ENCODE measurements at regions not wholly inside any gene's neighbourhood (a gene's known extent, or its start where the extent isn't known, plus 50 kb on each side); places are given as distances from the start of the nearest gene placed in this dataset.
A peak's percentile ranks its signal among the peaks of the same experiment; 100 is the strongest.

GRCh38 chr12:38538319-38538718 lies 221.7 kb downstream of the ALG10B start:
- TF ChIP-seq CTCF (conservative IDR thresholded peaks at IDR 0.05) (no peak), EZH2 (IDR thresholded peaks at IDR 0.05; ENCODE audit: low read depth) (no peak)
- H3K27ac ChIP-seq = no peak overlapping the region

GRCh38 chr12:38540156-38540555 lies 223.6 kb downstream of the ALG10B start:
- no peaks in the 10 kb centered on the region for H3K79me2 ChIP-seq (ENCODE audit: low read depth)
- no peaks in the 10 kb centered on the region for H3K9me3 ChIP-seq (ENCODE audit: insufficient read depth, low read depth)
- peaks cover 17% of the 10 kb centered on the region for H3F3A ChIP-seq (ENCODE audit: insufficient read depth, low read depth)
- POLR2A ChIA-PET (ENCODE audit: unreplicated experiment) = no interaction called here
- no peak overlapping the region for H3K27ac ChIP-seq
- H3K36me3 ChIP-seq (ENCODE audit: low read depth) = no peaks in the 10 kb centered on the region
- no peaks in the 10 kb centered on the region for H3K9me2 ChIP-seq (ENCODE audit: insufficient read depth)
- no peak overlapping the region for H3K4me3 ChIP-seq
- H3K4me1 ChIP-seq (replicated peaks; ENCODE audit: insufficient read depth) = peaks cover 23% of the 10 kb centered on the region
- CTCF ChIA-PET = no interaction called here
- H4K20me1 ChIP-seq (ENCODE audit: insufficient read depth) = no peaks in the 10 kb centered on the region
- DNase-seq = no peak
- TF ChIP-seq CTCF (conservative IDR thresholded peaks at IDR 0.05) = no peak
- BruUV-seq (replicated peaks) = no TSS peak
- intact Hi-C loops (cut with micrococcal nuclease; ENCODE audit: unreplicated experiment) = loop anchor here (10.0 kb wide), 2 partner anchors 155 to 365 kb away; partner anchors contain the start of gene CPNE8
- H3K4me2 ChIP-seq = no peak overlapping the region
- H3K27me3 ChIP-seq (ENCODE audit: insufficient read depth, low read depth) = no peaks in the 10 kb centered on the region
- no peak overlapping the region for H2AFZ ChIP-seq

More at GRCh38 chr12:38538319-38538718, 221.7 kb downstream of the ALG10B start:
- no peak overlapping the region for H3K4me3 ChIP-seq
- no TSS peak for BruUV-seq (replicated peaks)
- no peaks in the 10 kb centered on the region for H4K20me1 ChIP-seq (ENCODE audit: insufficient read depth)
- no peak for DNase-seq
- intact Hi-C loops (cut with micrococcal nuclease; ENCODE audit: unreplicated experiment) = no loop called here
- H3K4me1 ChIP-seq (replicated peaks; ENCODE audit: insufficient read depth) = peaks cover 14% of the 10 kb centered on the region
- no peaks in the 10 kb centered on the region for H3K9me3 ChIP-seq (ENCODE audit: insufficient read depth, low read depth)
- H2AFZ ChIP-seq = no peak overlapping the region
- H3K9me2 ChIP-seq (ENCODE audit: insufficient read depth) = no peaks in the 10 kb centered on the region
- H3K36me3 ChIP-seq (ENCODE audit: low read depth) = no peaks in the 10 kb centered on the region
- H3K79me2 ChIP-seq (ENCODE audit: low read depth) = no peaks in the 10 kb centered on the region
- peaks cover 13% of the 10 kb centered on the region for H3F3A ChIP-seq (ENCODE audit: insufficient read depth, low read depth)
- H3K4me2 ChIP-seq = no peak overlapping the region
- H3K27me3 ChIP-seq (ENCODE audit: insufficient read depth, low read depth) = no peaks in the 10 kb centered on the region
- CTCF ChIA-PET = no interaction called here
- POLR2A ChIA-PET (ENCODE audit: unreplicated experiment) = no interaction called here

GRCh38 chr12:38541849-38542248 lies 225.3 kb downstream of the ALG10B start:
- Histone ChIP-seq H3K27ac (no peak overlapping the region), H3K79me2 (ENCODE audit: low read depth) (no peaks in the 10 kb centered on the region), H3K9me3 (ENCODE audit: insufficient read depth, low read depth) (peaks cover 4% of the 10 kb centered on the region; the same call in 1 of the 2 replicates), H3K9me2 (ENCODE audit: insufficient read depth) (no peaks in the 10 kb centered on the region), H3F3A (ENCODE audit: insufficient read depth, low read depth) (peaks cover 17% of the 10 kb centered on the region), H3K4me2 (peak overlapping the region; percentile 29; the same call in 1 of the 2 replicates), H2AFZ (no peak overlapping the region), H3K27me3 (ENCODE audit: insufficient read depth, low read depth) (no peaks in the 10 kb centered on the region), H3K4me1 (replicated peaks; ENCODE audit: insufficient read depth) (peaks cover 27% of the 10 kb centered on the region), H3K4me3 (no peak overlapping the region), H3K36me3 (ENCODE audit: low read depth) (no peaks in the 10 kb centered on the region), H4K20me1 (ENCODE audit: insufficient read depth) (no peaks in the 10 kb centered on the region)
- TF ChIP-seq EZH2 (IDR thresholded peaks at IDR 0.05; ENCODE audit: low read depth) (no peak), CTCF (conservative IDR thresholded peaks at IDR 0.05) (no peak)
- no TSS peak for BruUV-seq (replicated peaks)
- ChIA-PET POLR2A (ENCODE audit: unreplicated experiment) (no interaction called here), CTCF (no interaction called here)
- intact Hi-C loops (cut with micrococcal nuclease; ENCODE audit: unreplicated experiment) = loop anchor here (10.0 kb wide), 2 partner anchors 157 to 363 kb away; partner anchors contain the start of gene CPNE8
- no peak for DNase-seq

Measured in PC-9 (cell line).